Mucosa of rectum (tissue), 2 donors: ENCODE measurements at regions not wholly inside any gene's neighbourhood (a gene's known extent, or its start where the extent isn't known, plus 50 kb on each side); places are given as distances from the start of the nearest gene placed in this dataset.
"Not testable (repeated sequence)": the region's sequence is repeated elsewhere in the genome, so short reads cannot be mapped to it uniquely, and the experiment has no call there.

Source experiments
- H3K27ac ChIP-seq, 2 donors: one replicate each; pipeline ENCODE4 v1.7.0; 2013; ENCODE audit warnings: inconsistent platforms in 2 of 2, low read depth in 2 of 2, low read length in 2 of 2
- H3K27me3 ChIP-seq, 2 donors: one replicate each; pipeline ENCODE4 v1.7.0; 2013; ENCODE audit warnings: low read length in 2 of 2; ENCODE audit not compliant: control insufficient read depth in 2 of 2, insufficient read depth in 2 of 2
- H3K36me3 ChIP-seq, 2 donors: one replicate each; pipeline ENCODE4 v1.7.0; 2013; ENCODE audit warnings: low read length in 2 of 2; ENCODE audit not compliant: control insufficient read depth in 2 of 2, insufficient read depth in 2 of 2
- H3K4me1 ChIP-seq, 2 donors: one replicate each; pipeline ENCODE4 v1.7.0; 2013; ENCODE audit warnings: low read length in 2 of 2, mild to moderate bottlenecking in 1 of 2; ENCODE audit not compliant: control insufficient read depth in 2 of 2, insufficient read depth in 2 of 2
- H3K4me3 ChIP-seq, 2 donors: one replicate each; pipeline ENCODE4 v1.7.0; 2013; ENCODE audit warnings: low read length in 2 of 2
- H3K9ac ChIP-seq, 2 donors: one replicate each; pipeline ENCODE4 v1.7.0; 2013; ENCODE audit warnings: low read length in 2 of 2, low read depth in 1 of 2, mild to moderate bottlenecking in 1 of 2
- H3K9me3 ChIP-seq, 2 donors: one replicate each; pipeline ENCODE4 v1.7.0; 2013; ENCODE audit warnings: low read length in 2 of 2; ENCODE audit not compliant: control insufficient read depth in 2 of 2
- donor health status: healthy.
- donor health status: Normal muscosa, but diverticular disease.

DNA sequence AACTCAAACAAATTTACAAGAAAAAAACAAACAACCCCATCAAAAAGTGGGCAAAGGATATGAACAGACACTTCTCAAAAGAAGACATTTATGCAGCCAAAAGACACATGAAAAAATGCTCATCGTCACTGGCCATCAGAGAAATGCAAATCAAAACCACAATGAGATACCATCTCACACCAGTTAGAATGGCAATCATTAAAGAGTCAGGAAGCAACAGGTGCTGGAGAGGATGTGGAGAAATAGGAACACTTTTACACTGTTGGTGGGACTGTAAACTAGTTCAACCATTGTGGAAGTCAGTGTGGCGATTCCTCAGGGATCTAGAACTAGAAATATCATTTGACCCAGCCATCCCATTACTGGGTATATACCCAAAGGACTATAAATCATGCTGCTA is 228.1 kb upstream of the AKR1E2 start:
- not testable (repeated sequence) for H3K27ac ChIP-seq, H3K4me1 ChIP-seq, H3K9ac ChIP-seq, H3K4me3 ChIP-seq, H3K27me3 ChIP-seq, H3K36me3 ChIP-seq, H3K9me3 ChIP-seq

- no peaks in the 10 kb centered on the region for H3K9me3 ChIP-seq
- no peaks in the 10 kb centered on the region for H3K36me3 ChIP-seq
- no peaks in the 10 kb centered on the region for H3K4me1 ChIP-seq
- H3K27me3 ChIP-seq, result no peaks in the 10 kb centered on the region
- no peak overlapping the region for H3K4me3 ChIP-seq
- H3K9ac ChIP-seq, result no peak overlapping the region
- no peak overlapping the region for H3K27ac ChIP-seq
These were observed 229.1 kb upstream of the AKR1E2 start for GRCh38 chr10:4596951-4597350.

DNA sequence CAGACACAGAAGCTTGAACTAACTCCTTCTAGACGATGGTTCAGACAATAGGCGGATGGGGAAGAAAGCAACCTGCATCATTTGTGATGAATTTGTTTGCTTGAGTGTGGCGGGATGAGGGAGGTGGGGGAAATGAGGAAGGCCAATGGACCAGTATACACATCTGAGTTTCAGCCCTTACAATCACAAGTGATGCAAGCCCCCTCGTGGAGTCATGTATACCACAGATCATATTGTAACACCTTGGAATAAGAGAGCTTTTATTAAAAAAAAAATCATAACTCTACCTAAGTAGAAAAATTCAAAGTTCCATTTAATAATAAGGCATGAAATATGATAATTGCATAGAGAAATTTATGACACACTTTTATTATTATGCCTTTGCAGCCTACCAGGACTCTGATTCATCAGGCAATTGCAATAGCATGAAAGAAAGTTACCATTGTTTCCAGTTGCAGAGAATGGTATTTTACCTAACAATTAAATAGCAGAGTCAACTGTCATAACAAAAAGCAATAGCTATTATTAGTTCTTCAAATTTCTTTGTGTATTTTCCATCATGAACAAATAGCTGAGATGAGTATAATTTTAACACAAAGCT is 230.2 kb upstream of the AKR1E2 start:
- no peaks in the 10 kb centered on the region for H3K9me3 ChIP-seq
- H3K4me1 ChIP-seq, result no peaks in the 10 kb centered on the region
- H3K27ac ChIP-seq, result no peak overlapping the region
- no peaks in the 10 kb centered on the region for H3K36me3 ChIP-seq
- no peak overlapping the region for H3K4me3 ChIP-seq
- H3K9ac ChIP-seq, result no peak overlapping the region
- H3K27me3 ChIP-seq, result no peaks in the 10 kb centered on the region

DNA sequence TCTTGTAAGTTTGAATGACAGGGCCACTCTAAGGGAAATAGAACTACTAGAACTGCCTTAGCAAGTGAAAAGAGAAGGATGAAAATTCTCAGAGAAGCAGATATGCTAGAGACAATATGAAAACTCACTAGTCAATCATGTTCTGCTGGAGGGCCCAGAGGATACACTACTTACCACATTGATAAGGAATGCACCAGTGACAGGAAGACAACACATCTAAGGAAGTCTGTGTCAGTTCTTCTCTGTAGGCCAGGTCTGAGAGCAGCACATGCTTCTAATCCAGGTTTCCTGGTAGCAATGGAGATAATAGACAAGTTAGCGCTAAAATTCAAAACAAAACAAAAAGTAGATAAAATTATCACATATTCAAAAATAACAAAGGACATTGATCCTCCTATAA is 235.2 kb upstream of the AKR1E2 start:
- no peaks in the 10 kb centered on the region for H3K9me3 ChIP-seq
- H3K36me3 ChIP-seq, result no peaks in the 10 kb centered on the region
- no peak overlapping the region for H3K4me3 ChIP-seq
- H3K27ac ChIP-seq, result no peak overlapping the region
- H3K9ac ChIP-seq, result no peak overlapping the region
- H3K4me1 ChIP-seq, result no peaks in the 10 kb centered on the region
- no peaks in the 10 kb centered on the region for H3K27me3 ChIP-seq

- no peak overlapping the region for H3K27ac ChIP-seq
- H3K9ac ChIP-seq, result no peak overlapping the region
- H3K9me3 ChIP-seq, result no peaks in the 10 kb centered on the region
- no peaks in the 10 kb centered on the region for H3K4me1 ChIP-seq
- no peaks in the 10 kb centered on the region for H3K27me3 ChIP-seq
- H3K4me3 ChIP-seq, result no peak overlapping the region
- no peaks in the 10 kb centered on the region for H3K36me3 ChIP-seq
These were observed 237.2 kb upstream of the AKR1E2 start for GRCh38 chr10:4588824-4589223.

DNA sequence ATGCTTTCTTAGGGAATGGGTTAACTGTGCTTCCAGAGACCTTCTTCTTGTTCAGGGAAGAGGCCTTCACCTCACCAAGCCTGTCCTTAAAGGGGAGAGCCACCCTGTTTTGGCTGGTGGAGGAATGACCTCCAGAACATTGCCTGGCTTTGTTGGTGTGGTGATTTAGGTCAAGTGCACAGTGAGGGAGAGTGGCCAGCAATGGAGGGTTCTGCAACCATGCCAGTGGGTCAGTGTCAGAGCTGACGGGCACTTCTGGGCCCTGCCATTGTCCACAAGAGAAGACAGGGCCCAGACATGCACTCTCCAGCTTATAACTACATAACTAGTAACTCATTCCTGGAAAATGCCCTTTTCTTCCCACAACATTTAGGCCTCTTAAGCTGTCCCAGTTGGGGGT is 238.5 kb upstream of the AKR1E2 start:
- no peak overlapping the region for H3K27ac ChIP-seq
- H3K27me3 ChIP-seq, result no peaks in the 10 kb centered on the region
- H3K9me3 ChIP-seq, result no peaks in the 10 kb centered on the region

DNA sequence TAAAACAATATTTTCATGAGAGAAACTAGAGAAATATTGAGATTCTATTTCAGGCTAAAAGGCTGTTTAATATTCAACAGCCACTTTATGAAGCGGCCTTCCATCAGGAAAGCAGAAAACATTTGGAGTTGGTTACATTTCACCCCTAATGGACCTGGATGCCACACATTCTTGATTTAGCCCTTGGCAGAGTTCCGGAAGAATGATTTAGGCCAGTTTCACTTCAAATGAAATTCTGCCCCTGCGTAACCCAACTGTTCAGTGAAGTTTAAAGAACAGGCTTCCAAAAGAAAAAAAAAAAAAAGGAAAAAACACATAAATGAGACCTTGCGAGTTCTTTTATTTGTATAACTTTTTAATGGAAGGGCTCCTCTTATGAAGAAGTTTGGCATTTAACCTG is 239.2 kb upstream of the AKR1E2 start:
- no peak overlapping the region for H3K4me3 ChIP-seq
- no peak overlapping the region for H3K9ac ChIP-seq
- H3K27ac ChIP-seq, result no peak overlapping the region
- no peaks in the 10 kb centered on the region for H3K4me1 ChIP-seq
- H3K27me3 ChIP-seq, result no peaks in the 10 kb centered on the region
- H3K9me3 ChIP-seq, result no peaks in the 10 kb centered on the region
- H3K36me3 ChIP-seq, result no peaks in the 10 kb centered on the region

More for the DNA sequence above, 238.5 kb upstream of the AKR1E2 start:
- Histone ChIP-seq H3K4me3 (no peak overlapping the region), H3K9ac (no peak overlapping the region), H3K36me3 (no peaks in the 10 kb centered on the region), H3K4me1 (no peaks in the 10 kb centered on the region)

GRCh38 chr10:4581929-4582328 is 244.1 kb upstream of the AKR1E2 start:
- Histone ChIP-seq H3K36me3 (no peaks in the 10 kb centered on the region), H3K9ac (no peak overlapping the region), H3K4me1 (no peaks in the 10 kb centered on the region), H3K27me3 (no peaks in the 10 kb centered on the region), H3K9me3 (no peaks in the 10 kb centered on the region), H3K27ac (no peak overlapping the region), H3K4me3 (no peak overlapping the region)

DNA sequence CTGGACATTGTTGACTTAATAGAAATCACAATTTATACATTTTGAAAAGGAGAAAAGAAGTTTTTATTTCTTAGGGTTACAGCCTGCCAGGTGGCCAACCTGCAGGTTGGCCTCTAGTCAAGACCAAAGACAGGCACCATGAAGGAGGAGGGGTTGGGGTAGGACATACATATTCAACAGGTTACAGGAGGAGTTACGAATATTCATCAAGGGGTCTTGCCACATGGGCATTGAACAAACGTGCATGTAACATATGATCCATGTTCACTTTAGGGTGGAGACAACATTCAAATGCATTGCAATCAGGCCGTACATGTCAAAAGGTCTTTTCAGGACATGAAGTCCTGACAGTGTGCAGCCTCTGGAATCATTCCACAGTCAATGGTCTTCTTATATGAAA is 246.2 kb upstream of the AKR1E2 start:
- no peak overlapping the region for H3K4me3 ChIP-seq
- no peak overlapping the region for H3K27ac ChIP-seq
- no peaks in the 10 kb centered on the region for H3K9me3 ChIP-seq
- H3K36me3 ChIP-seq, result no peaks in the 10 kb centered on the region
- no peak overlapping the region for H3K9ac ChIP-seq
- no peaks in the 10 kb centered on the region for H3K27me3 ChIP-seq
- no peaks in the 10 kb centered on the region for H3K4me1 ChIP-seq

DNA sequence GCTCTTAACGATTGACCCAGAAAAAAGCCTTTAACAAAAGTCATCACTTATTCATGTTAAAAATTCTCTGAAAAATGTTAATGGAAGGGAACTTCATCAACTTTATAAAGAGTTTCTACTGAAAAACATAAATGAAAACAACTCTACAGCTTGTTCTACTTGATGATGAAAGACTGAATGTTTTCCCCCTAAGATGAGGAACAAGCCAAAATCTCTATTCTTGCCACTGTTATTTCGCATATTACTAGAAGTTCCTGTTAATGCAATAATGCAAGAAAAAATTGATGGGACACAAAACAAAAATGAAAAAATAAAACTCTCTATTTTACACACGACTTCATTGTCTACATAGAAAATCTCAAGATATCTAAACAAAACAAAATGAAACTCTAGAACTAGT is 249.8 kb upstream of the AKR1E2 start:
- Histone ChIP-seq H3K27ac (no peak overlapping the region), H3K9ac (no peak overlapping the region), H3K27me3 (no peaks in the 10 kb centered on the region), H3K4me3 (no peak overlapping the region), H3K4me1 (no peaks in the 10 kb centered on the region), H3K9me3 (no peaks in the 10 kb centered on the region), H3K36me3 (no peaks in the 10 kb centered on the region)

DNA sequence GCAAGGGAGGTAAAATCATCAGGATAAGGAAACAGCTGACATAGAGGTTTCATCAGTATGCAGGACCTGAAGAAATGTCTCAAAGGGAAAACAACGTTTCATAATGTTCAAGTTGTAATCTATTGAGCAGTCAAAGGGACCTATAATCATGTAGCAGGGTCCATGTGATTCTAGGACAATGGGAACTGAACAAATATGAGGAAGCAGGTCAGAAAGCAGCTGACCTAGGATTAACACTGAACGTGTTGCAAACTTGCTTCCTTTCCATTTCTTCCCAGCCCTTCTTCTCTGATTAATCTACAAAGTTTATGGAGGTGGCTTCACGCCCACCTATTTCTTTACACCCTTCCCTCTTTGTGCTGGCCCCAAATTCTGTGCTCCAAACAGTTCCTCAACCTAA is 256.9 kb upstream of the AKR1E2 start:
- no peak overlapping the region for H3K4me3 ChIP-seq
- no peaks in the 10 kb centered on the region for H3K27me3 ChIP-seq
- H3K36me3 ChIP-seq, result no peaks in the 10 kb centered on the region
- H3K9me3 ChIP-seq, result no peaks in the 10 kb centered on the region
- no peak overlapping the region for H3K9ac ChIP-seq
- no peak overlapping the region for H3K27ac ChIP-seq
- no peaks in the 10 kb centered on the region for H3K4me1 ChIP-seq
